HCT116 (cell line): ENCODE measurements at regions not wholly inside any gene's neighbourhood (a gene's known extent, or its start where the extent isn't known, plus 50 kb on each side); places are given as distances from the start of the nearest gene placed in this dataset.

ENCODE experiments used
- ATAC-seq: fragments of 200-7000 bp; cut with Tn5 transposase; 2 replicates; pipeline ENCODE4 v1.9.1; 2020; ENCODE audit warnings: mild to moderate bottlenecking, moderate library complexity
- BruUV-seq: library from RNA; stranded (reverse); fragments of 400-500 nt; replicated peaks from 2 replicates; lab custom pipeline; 2021; lab: Mats Ljungman, UMichigan
- CTCF ChIA-PET: fragments of 300-600 bp; sonication (Branson Sonifier 250); formaldehyde crosslinking; loops from one replicate; lab custom pipeline; 2021; ENCODE audit warnings: antibody characterized with exemption; lab: Charles Lee
- POLR2A ChIA-PET: fragments of 300-600, 350-600 bp; sonication (Branson Sonifier 250); formaldehyde crosslinking; loops from one replicate; lab custom pipeline; 2021; ENCODE audit warnings: antibody characterized with exemption; lab: Charles Lee
- RAD21 ChIA-PET, 2 experiments: fragments of 300-600 bp; sonication (Branson Sonifier 250); formaldehyde crosslinking; loops; one replicate each; lab custom pipeline; 2023; ENCODE audit warnings: low total read pairs in 2 of 2; ENCODE audit not compliant: uncharacterized antibody in 2 of 2, unreplicated experiment in 2 of 2, low non-redundant PET in 1 of 2; lab: Charles Lee
- DNase-seq: peaks from one replicate; pipeline ENCODE4 v3.0.0-alpha.2; 2010; ENCODE audit warnings: low read depth, low spot score
- H2AFZ ChIP-seq: fragments of 200-600 bp; shearing (Covaris generic), sonication (generic); 2 replicates; pipeline ENCODE4 v1.6.1; 2017; ENCODE audit warnings: low read depth, mixed run types, mixed read lengths, antibody characterized with exemption, low read length; ENCODE audit not compliant: poor library complexity, severe bottlenecking
- H3K27ac ChIP-seq: 2 replicates; pipeline ENCODE4 v1.5.1; 2012; ENCODE audit warnings: low read depth, low read length
- H3K27me3 ChIP-seq: fragments of 200-600 bp; sonication (generic); 2 replicates; pipeline ENCODE4 v1.6.1; 2016; ENCODE audit warnings: mixed run types, low read length, mixed read lengths; ENCODE audit not compliant: insufficient read depth
- H3K36me3 ChIP-seq, 2 experiments: fragments of 200-500 bp in 1 of 2; fragments of 200-600 bp in 1 of 2; sonication (Bioruptor generic) in 1 of 2; sonication (generic) in 1 of 2; 2 replicates each; pipeline versions ENCODE4 v1.5.1 to v1.6.1; 2014 to 2016; ENCODE audit warnings: low read length in 2 of 2, inconsistent platforms in 1 of 2, mixed read lengths in 1 of 2, mixed run types in 1 of 2; ENCODE audit not compliant: insufficient read depth in 2 of 2, control insufficient read depth in 1 of 2
- H3K4me1 ChIP-seq, 2 experiments: fragments of 200-600 bp in 1 of 2; sonication (generic) in 1 of 2; 2 replicates each; pipeline versions ENCODE4 v1.5.1 to v1.6.1; 2012 to 2017; ENCODE audit warnings: low read length in 2 of 2, inconsistent platforms in 1 of 2, mild to moderate bottlenecking in 1 of 2, mixed read lengths in 1 of 2, mixed run types in 1 of 2, moderate library complexity in 1 of 2; ENCODE audit not compliant: insufficient read depth in 2 of 2, control insufficient read depth in 1 of 2
- H3K4me2 ChIP-seq: fragments of 200-600 bp; sonication (generic); 2 replicates; pipeline ENCODE4 v1.6.1; 2017; ENCODE audit warnings: mixed run types, low read length, mixed read lengths
- H3K4me3 ChIP-seq, 2 experiments: fragments of 200-600 bp in 1 of 2; sonication (generic) in 1 of 2; replicated peaks in 1 of 2; 2 replicates each; pipeline ENCODE4 v1.5.1; 2011 to 2016; ENCODE audit warnings: low read length in 2 of 2, control low read depth in 1 of 2, low read depth in 1 of 2, mild to moderate bottlenecking in 1 of 2, mixed read lengths in 1 of 2, mixed run types in 1 of 2
- H3K79me2 ChIP-seq: fragments of 200-600 bp; sonication (generic); 2 replicates; pipeline ENCODE4 v1.6.1; 2017; ENCODE audit warnings: mild to moderate bottlenecking, mixed run types, low read length, moderate library complexity, mixed read lengths; ENCODE audit not compliant: insufficient read depth
- H3K9ac ChIP-seq: fragments of 200-600 bp; sonication (generic); 2 replicates; pipeline ENCODE4 v1.6.1; 2016; ENCODE audit warnings: low read length, mixed read lengths
- H3K9me2 ChIP-seq: fragments of 200-600 bp; sonication (generic), shearing (Covaris generic); 2 replicates; pipeline ENCODE4 v1.6.1; 2017; ENCODE audit warnings: mixed run types, mild to moderate bottlenecking, moderate library complexity; ENCODE audit not compliant: insufficient read depth
- H3K9me3 ChIP-seq, 2 experiments: fragments of 200-500 bp in 1 of 2; fragments of 200-600 bp in 1 of 2; sonication (Bioruptor generic) in 1 of 2; sonication (generic) in 1 of 2; 2 replicates each; pipeline ENCODE4 v1.6.1; 2014 to 2017; ENCODE audit warnings: low read length in 2 of 2, mixed read lengths in 2 of 2, inconsistent platforms in 1 of 2, low read depth in 1 of 2, mild to moderate bottlenecking in 1 of 2, mixed run types in 1 of 2, moderate library complexity in 1 of 2; ENCODE audit not compliant: control insufficient read depth in 1 of 2, insufficient read depth in 1 of 2
- H4K20me1 ChIP-seq: fragments of 200-600 bp; sonication (generic), shearing (Covaris generic); 2 replicates; pipeline ENCODE4 v1.6.1; 2017; ENCODE audit warnings: mixed run types, mild to moderate bottlenecking, moderate library complexity; ENCODE audit not compliant: insufficient read depth
- CBX3 ChIP-seq: IDR thresholded peaks from 2 replicates; pipeline ENCODE4 v1.6.1; 2012; ENCODE audit warnings: low read depth
- CEBPB ChIP-seq: IDR thresholded peaks from 2 replicates; pipeline ENCODE4 v1.6.1; 2012; ENCODE audit warnings: low read depth
- CTCF ChIP-seq, 3 experiments: fragments of 200-600 bp in 1 of 3; sonication (generic) in 1 of 3; IDR thresholded peaks in 2 of 3; conservative IDR thresholded peaks in 1 of 3; 2 replicates each; pipeline ENCODE4 v1.5.1; 2012 to 2017; ENCODE audit warnings: low read depth in 2 of 3, low read length in 2 of 3, antibody characterized with exemption in 1 of 3, borderline replicate concordance in 1 of 3, control low read depth in 1 of 3, mild to moderate bottlenecking in 1 of 3, mixed read lengths in 1 of 3, mixed run types in 1 of 3, moderate library complexity in 1 of 3; ENCODE audit not compliant: insufficient read depth in 1 of 3
- EGR1 ChIP-seq: IDR thresholded peaks from 2 replicates; pipeline ENCODE4 v1.6.1; 2012; ENCODE audit warnings: low read depth
- EZH2 ChIP-seq: fragments of 200-600 bp; sonication (generic); IDR thresholded peaks from 2 replicates; pipeline ENCODE4 v1.6.1; 2017; ENCODE audit warnings: antibody characterized with exemption, mixed run types
- EZH2phosphoT487 ChIP-seq: fragments of 200-600 bp; IDR thresholded peaks from 2 replicates; pipeline ENCODE4 v1.6.1; 2018; ENCODE audit warnings: antibody characterized with exemption, borderline replicate concordance
- JUND ChIP-seq: IDR thresholded peaks from 2 replicates; pipeline ENCODE4 v1.6.1; 2012
- POLR2AphosphoS5 ChIP-seq: IDR thresholded peaks from 2 replicates; pipeline ENCODE4 v1.6.1; 2011; ENCODE audit warnings: mild to moderate bottlenecking, low read depth, low read length, moderate library complexity
- RAD21 ChIP-seq: IDR thresholded peaks from 2 replicates; pipeline ENCODE4 v1.6.1; 2012; ENCODE audit warnings: low read depth, mild to moderate bottlenecking
- SIN3A ChIP-seq: IDR thresholded peaks from 2 replicates; pipeline ENCODE4 v1.6.1; 2012; ENCODE audit warnings: low read depth
- SP1 ChIP-seq: IDR thresholded peaks from 2 replicates; pipeline ENCODE4 v1.6.1; 2012; ENCODE audit warnings: low read depth
- SRF ChIP-seq: IDR thresholded peaks from 2 replicates; pipeline ENCODE4 v1.6.1; 2012; ENCODE audit warnings: low read depth
- TCF7L2 ChIP-seq: IDR thresholded peaks from 2 replicates; pipeline ENCODE4 v1.7.0; 2011; ENCODE audit warnings: borderline replicate concordance, inconsistent platforms; ENCODE audit not compliant: insufficient read depth, insufficient read length; ENCODE audit errors: extremely low read depth
- YY1 ChIP-seq: IDR thresholded peaks from 2 replicates; pipeline ENCODE4 v1.6.1; 2011; ENCODE audit warnings: low read length, low read depth, moderate library complexity, mild to moderate bottlenecking; ENCODE audit not compliant: insufficient replicate concordance; ENCODE audit errors: extremely low read depth
- ZBTB33 ChIP-seq: IDR thresholded peaks from 2 replicates; pipeline ENCODE4 v1.6.1; 2011; ENCODE audit warnings: mild to moderate bottlenecking, low read length, moderate library complexity; ENCODE audit not compliant: insufficient replicate concordance; ENCODE audit errors: extremely low read depth
- ZFX ChIP-seq: fragments of 450-650 bp; IDR thresholded peaks from 2 replicates; pipeline ENCODE4 v1.6.1; 2017
- intact Hi-C: fragments of 100-400 bp; cut with micrococcal nuclease; formaldehyde crosslinking; loops from 2 replicates; pipeline ENCODE4 v1.10.0; 2022

- intact Hi-C loops: no loop called here
- Histone ChIP-seq H3K4me2 (no peak overlapping the region), H2AFZ (no peak overlapping the region), H3K4me1 (no peaks in the 10 kb centered on the region), H3K27me3 (no peaks in the 10 kb centered on the region), H3K27ac (no peak overlapping the region), H4K20me1 (no peaks in the 10 kb centered on the region), H3K9me3 (peaks cover 0 to 21% of the 10 kb centered on the region in 2 experiments; a peak in 2 of 4 replicates), H3K4me3 (no peak overlapping the region), H3K36me3 (no peaks in the 10 kb centered on the region), H3K9me2 (no peaks in the 10 kb centered on the region), H3K9ac (no peak overlapping the region), H3K79me2 (no peaks in the 10 kb centered on the region)
- no peak for TF ChIP-seq EZH2
- no peak for TF ChIP-seq SIN3A
- TF ChIP-seq EGR1: no peak
- no peak for TF ChIP-seq SP1
- no peak for TF ChIP-seq RAD21
- TF ChIP-seq JUND: no peak
- no peak for TF ChIP-seq ZFX
- no peak for TF ChIP-seq CBX3
- no peak for TF ChIP-seq CEBPB
- no peak for TF ChIP-seq EZH2phosphoT487
- no peak for TF ChIP-seq YY1
- TF ChIP-seq ZBTB33: no peak
- TF ChIP-seq SRF: no peak
- TF ChIP-seq CTCF (IDR thresholded peaks at IDR 0.05 in 2 of 3, conservative IDR thresholded peaks at IDR 0.05 in 1 of 3; ENCODE audit: borderline replicate concordance in 1 of 3, insufficient read depth in 1 of 3, low read depth in 2 of 3, low read length in 2 of 3): no peak
- no peak for TF ChIP-seq TCF7L2
- TF ChIP-seq POLR2AphosphoS5: no peak
- ChIA-PET RAD21 (no interaction called here), CTCF (no interaction called here), POLR2A (no interaction called here)
- ATAC-seq (no peak), DNase-seq (no peak)
- BruUV-seq: no TSS peak
Measured at GRCh38 chr9:118163751-118164150, 459.5 kb downstream of the TLR4 start.
